H1 (cell line): ENCODE measurements at regions not wholly inside any gene's neighbourhood (a gene's known extent, or its start where the extent isn't known, plus 50 kb on each side); places are given as distances from the start of the nearest gene placed in this dataset.

Experiments used
- RNF2 ChIP-seq: fragments of 200-900, 300-1000 bp; sonication (generic); IDR thresholded peaks from 2 replicates; pipeline ENCODE4 v1.7.1; 2016; ENCODE audit warnings: borderline replicate concordance, low read depth, mild to moderate bottlenecking, antibody characterized with exemption, low read length; ENCODE audit not compliant: poor library complexity, severe bottlenecking; ENCODE audit errors: missing control alignments
- SRF ChIP-seq: IDR thresholded peaks from 2 replicates; pipeline ENCODE4 v1.6.1; 2011; ENCODE audit warnings: mild to moderate bottlenecking, low read depth, low read length, moderate library complexity
- TF ChIP-seq, protein P1 (sequence below): fragments of 300-600 bp; sonication (generic); IDR thresholded peaks from 2 replicates; pipeline ENCODE4 v1.7.1; 2012; ENCODE audit warnings: low read length, moderate library complexity, mild to moderate bottlenecking, inconsistent platforms; ENCODE audit not compliant: insufficient replicate concordance

DNA sequence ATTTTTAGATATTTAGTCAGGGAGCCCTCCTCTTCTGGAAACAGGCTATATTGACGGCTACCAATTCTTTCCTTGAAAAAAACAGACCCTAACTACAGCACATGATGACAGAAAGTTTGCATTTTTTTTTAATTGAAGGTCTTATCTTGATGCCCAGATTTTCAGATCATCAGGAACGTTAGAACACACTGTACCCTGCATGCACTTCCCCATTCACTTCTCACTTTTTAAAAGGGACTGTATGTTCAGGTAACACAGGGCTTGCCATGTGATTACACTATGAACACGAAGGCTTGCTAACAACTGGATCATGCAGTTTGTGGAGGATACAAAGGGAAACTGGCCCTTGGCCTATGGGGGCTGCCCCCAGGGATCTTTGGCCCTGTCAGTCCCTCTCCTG lies 92.6 kb downstream of the RPS29 start (continued):
- TF ChIP-seq, protein P1, sequence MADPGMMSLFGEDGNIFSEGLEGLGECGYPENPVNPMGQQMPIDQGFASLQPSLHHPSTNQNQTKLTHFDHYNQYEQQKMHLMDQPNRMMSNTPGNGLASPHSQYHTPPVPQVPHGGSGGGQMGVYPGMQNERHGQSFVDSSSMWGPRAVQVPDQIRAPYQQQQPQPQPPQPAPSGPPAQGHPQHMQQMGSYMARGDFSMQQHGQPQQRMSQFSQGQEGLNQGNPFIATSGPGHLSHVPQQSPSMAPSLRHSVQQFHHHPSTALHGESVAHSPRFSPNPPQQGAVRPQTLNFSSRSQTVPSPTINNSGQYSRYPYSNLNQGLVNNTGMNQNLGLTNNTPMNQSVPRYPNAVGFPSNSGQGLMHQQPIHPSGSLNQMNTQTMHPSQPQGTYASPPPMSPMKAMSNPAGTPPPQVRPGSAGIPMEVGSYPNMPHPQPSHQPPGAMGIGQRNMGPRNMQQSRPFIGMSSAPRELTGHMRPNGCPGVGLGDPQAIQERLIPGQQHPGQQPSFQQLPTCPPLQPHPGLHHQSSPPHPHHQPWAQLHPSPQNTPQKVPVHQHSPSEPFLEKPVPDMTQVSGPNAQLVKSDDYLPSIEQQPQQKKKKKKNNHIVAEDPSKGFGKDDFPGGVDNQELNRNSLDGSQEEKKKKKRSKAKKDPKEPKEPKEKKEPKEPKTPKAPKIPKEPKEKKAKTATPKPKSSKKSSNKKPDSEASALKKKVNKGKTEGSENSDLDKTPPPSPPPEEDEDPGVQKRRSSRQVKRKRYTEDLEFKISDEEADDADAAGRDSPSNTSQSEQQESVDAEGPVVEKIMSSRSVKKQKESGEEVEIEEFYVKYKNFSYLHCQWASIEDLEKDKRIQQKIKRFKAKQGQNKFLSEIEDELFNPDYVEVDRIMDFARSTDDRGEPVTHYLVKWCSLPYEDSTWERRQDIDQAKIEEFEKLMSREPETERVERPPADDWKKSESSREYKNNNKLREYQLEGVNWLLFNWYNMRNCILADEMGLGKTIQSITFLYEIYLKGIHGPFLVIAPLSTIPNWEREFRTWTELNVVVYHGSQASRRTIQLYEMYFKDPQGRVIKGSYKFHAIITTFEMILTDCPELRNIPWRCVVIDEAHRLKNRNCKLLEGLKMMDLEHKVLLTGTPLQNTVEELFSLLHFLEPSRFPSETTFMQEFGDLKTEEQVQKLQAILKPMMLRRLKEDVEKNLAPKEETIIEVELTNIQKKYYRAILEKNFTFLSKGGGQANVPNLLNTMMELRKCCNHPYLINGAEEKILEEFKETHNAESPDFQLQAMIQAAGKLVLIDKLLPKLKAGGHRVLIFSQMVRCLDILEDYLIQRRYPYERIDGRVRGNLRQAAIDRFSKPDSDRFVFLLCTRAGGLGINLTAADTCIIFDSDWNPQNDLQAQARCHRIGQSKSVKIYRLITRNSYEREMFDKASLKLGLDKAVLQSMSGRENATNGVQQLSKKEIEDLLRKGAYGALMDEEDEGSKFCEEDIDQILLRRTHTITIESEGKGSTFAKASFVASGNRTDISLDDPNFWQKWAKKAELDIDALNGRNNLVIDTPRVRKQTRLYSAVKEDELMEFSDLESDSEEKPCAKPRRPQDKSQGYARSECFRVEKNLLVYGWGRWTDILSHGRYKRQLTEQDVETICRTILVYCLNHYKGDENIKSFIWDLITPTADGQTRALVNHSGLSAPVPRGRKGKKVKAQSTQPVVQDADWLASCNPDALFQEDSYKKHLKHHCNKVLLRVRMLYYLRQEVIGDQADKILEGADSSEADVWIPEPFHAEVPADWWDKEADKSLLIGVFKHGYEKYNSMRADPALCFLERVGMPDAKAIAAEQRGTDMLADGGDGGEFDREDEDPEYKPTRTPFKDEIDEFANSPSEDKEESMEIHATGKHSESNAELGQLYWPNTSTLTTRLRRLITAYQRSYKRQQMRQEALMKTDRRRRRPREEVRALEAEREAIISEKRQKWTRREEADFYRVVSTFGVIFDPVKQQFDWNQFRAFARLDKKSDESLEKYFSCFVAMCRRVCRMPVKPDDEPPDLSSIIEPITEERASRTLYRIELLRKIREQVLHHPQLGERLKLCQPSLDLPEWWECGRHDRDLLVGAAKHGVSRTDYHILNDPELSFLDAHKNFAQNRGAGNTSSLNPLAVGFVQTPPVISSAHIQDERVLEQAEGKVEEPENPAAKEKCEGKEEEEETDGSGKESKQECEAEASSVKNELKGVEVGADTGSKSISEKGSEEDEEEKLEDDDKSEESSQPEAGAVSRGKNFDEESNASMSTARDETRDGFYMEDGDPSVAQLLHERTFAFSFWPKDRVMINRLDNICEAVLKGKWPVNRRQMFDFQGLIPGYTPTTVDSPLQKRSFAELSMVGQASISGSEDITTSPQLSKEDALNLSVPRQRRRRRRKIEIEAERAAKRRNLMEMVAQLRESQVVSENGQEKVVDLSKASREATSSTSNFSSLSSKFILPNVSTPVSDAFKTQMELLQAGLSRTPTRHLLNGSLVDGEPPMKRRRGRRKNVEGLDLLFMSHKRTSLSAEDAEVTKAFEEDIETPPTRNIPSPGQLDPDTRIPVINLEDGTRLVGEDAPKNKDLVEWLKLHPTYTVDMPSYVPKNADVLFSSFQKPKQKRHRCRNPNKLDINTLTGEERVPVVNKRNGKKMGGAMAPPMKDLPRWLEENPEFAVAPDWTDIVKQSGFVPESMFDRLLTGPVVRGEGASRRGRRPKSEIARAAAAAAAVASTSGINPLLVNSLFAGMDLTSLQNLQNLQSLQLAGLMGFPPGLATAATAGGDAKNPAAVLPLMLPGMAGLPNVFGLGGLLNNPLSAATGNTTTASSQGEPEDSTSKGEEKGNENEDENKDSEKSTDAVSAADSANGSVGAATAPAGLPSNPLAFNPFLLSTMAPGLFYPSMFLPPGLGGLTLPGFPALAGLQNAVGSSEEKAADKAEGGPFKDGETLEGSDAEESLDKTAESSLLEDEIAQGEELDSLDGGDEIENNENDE = no peak
- no peak for TF ChIP-seq RNF2
- TF ChIP-seq SRF = no peak
- TF ChIP-seq, all 59 proteins: peak for 0
